ENCODE measurements at regions not wholly inside any gene's neighbourhood (a gene's known extent, or its start where the extent isn't known, plus 50 kb on each side); places are given as distances from the start of the nearest gene placed in this dataset.
"Not testable (repeated sequence)": the region's sequence is repeated elsewhere in the genome, so short reads cannot be mapped to it uniquely, and the experiment has no call there.

DNA sequence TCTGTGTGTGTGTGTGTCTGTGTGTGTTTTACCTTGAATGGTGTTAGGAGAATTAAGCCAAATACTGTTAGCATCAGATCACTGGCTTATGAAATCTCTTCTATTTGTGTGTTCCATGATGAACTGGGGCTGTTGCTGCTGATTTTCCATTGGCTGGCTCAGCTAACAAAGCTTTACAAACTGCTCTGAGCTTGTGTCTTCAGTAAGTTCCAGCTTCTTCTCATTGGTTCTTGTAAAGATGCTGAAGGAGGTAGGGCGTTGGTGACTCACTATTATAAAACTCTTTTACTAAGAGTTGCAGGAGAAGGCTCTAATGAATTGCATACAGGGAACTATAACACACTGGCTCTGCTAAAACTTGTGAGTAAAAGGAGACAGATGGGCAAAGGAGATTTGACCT is 136.4 kb upstream of the PRKCQ start:
- no peak for DNase-seq

DNA sequence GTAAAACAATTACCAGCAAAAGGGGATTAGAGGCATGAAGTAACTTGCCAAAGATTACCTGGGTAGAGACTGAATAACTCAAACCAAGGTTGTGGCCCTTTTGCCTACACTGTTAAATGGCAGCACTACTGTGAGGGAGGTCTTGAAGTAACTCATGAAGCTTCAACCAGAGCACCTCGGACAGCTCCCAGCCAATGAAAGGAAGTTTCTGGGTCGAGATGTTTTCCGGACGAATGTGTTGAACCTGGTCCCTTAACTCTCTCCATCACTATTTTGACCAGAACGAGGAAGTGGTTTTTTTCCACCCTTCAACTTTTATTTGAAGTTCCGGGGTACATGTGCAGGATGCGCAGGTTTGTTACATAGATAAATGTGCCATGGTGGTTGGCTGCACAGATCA is 133.6 kb upstream of the PRKCQ start:
- DNase-seq = no peak

DNA sequence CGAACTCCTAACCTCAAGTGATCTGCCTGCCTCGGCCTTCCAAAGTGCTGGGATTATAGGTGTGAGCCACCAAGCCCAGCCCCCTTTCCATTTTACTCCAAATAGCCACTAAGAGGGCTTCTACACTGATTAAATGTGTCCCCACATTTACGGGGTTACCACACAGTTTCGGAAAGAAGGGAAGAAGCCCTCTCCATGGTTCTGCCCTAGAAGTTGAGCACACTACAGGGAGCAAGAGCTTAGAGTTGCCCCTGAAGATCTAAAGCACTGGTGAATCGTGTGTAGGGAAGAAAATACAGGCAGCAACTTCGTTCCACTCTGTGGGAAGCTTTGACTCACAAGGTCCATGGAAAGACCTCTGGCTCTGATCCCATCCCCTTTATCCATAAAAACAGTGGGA is 133.0 kb upstream of the PRKCQ start:
- no peak for DNase-seq

DNA sequence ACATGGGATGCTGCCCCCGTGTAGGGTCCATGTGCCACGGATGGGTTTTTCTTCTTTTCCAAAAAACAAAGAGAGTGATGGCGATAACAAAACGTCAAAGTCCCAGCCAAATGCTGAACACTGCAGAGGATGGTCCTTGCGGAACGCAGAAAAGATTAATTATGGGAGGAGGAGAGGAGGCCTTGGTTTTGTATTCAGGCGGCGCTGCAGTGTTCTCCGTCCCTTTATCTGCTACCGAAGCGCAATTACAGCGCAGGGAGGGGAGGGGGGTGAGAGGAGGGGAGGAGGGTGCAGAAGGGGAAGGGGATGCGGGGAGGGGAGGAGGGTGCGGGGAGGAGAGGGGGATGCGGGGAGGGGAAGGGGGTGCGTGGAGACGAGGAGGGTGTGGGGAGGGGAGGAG is 131.8 kb upstream of the PRKCQ start:
- no peak for DNase-seq

DNA sequence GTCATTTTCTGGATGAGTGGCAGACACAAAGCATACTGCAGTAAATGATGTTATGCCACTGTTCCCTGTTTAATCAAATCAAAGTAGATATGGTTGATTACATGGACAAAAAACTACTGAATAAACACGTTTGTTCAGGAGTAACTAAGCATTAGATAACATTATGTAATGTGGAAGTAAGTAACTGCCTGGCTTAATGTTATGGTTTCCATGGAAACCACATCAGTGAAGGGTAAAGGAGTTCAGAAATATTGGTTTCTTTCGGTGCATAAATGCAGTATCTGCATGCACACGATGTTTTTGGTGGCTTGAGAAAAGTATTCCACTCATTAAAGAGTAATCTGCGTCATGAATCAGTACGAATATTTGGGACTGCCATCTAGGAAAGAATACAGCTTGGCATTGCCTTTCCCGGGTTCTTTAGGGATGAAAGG is 131.3 kb upstream of the PRKCQ start:
- DNase-seq = no peak

DNA sequence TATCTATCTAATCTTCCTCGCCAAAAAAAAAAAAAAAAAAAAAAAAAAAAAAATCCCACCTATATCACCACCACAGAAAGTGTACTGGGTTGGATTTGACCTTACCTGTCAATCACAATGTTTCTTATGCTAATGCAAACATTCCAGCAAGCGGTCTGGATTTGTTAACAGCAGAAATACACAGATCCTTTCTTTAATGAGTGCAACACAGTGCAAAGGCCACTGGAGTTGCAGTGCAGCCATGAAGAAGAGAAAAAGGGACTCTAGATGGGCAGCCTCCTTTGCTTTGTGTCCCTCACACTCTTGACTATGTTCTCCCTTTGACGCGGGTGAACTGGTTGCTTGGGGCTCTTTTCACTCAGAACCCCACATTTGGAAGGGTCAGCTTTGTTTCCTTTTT is 127.3 kb upstream of the PRKCQ start:
- DNase-seq = no peak

DNA sequence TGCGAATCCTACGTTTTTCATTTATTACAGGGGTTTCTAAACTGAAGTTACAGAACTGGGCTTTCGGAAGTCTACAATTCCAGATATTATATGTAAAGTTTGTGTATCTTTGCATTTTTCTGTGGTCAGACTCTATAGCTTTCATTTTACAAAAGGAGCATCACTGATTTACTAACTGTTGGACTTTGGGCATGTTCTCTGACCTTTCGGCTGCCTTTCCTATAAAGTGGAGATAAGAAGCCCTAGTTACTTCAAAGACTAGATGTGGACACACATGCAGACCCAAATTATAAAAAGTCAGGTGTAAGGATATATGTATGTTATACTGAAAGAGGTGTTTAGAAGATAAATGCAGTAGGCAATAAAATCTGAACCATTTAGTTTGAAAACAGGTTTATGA is 126.6 kb upstream of the PRKCQ start:
- DNase-seq = no peak

DNA sequence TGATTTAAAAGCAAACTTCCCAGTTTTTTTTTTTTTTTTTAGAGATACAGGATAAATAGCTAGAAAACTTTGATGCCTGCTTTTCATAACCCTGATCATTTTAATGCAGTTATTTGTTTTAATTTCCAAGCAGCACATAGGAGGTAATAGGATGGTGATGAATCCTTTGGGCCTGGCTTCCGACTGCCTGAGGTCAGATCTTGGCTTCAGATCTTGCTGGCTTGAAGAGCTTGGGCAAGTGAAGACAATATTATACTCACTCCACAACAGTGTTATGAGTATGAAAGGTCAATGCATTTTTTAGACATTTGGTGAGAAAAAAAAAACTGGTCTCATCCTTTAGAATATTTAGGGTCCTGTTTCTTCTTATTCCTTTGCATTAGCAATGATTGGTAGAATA is 124.8 kb upstream of the PRKCQ start:
- DNase-seq = no peak

DNA sequence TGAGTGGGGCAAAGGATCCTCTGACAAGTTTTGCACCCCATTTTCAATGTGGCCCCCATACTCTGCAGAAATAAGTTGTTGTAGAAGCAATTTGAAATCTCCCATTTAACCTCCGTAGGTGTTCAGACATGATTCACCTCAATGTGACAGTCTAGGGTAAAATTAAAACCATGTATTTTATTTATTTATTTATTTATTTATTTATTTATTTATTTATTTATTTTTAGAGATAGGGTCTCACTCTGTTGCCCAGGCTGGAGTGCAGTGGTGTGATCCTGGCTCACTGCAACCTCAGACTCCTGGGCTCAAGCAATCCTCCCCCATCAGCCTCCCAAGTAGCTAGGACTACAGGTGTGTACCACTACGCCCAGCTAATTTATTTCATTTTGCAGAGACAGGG is 122.8 kb upstream of the PRKCQ start:
- not testable (repeated sequence) for DNase-seq

DNA sequence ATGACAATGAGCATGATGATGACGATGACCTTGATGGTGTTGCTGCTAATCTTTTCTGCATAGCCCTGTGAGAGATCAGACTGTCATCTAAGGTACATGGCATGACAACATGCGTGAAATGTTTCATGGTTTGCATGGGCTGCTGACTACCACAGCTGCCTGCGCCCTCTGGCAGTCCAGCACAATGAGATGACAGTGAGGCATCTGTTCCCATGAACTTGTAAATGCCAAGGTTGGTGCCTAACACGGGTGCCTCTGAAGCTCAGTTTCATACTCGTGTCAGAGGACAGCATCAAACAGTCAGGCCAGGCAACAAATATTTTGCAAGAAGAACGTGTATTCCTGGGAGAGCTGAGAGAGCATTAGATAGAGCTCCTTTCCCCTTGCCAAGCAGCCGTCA is 122.0 kb upstream of the PRKCQ start:
- no peak for DNase-seq

DNA sequence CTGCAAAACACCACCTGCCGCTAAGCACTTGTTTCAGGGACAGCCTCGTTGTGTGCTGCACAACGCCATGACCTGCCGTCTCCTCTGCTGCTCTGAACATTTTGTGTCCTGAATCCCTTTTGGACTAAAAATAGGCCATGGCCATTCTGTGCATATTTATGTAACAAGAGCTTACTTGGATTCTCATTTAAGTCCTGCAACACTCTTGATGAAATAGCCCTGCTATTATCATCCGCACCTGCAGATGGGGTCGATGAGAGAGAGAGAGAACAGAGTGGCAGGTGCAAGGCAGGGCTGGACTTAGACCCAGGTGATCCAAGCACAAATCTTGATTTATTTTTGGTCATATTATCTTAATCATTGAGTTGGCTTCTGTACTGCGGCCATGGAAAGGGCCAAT is 121.2 kb upstream of the PRKCQ start:
- no peak for DNase-seq

DNA sequence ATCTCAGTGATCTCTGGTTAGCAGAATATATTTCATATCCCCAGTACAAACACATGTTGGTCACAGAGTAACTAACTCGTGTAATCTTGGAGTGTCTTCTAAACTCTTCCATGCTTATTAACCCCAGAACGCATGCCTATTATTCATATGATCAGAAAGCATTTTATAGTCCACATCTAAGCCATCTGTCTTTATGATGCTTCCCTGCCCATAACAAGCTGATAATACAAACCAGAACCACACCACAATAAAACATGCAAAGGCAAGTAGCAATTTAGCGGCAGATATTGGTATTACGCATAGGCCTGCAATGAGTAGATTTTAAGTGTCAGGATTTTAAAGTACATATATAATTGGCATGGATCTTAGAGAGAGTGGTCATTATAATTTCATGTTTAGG is 120.0 kb upstream of the PRKCQ start:
- no peak for DNase-seq

DNA sequence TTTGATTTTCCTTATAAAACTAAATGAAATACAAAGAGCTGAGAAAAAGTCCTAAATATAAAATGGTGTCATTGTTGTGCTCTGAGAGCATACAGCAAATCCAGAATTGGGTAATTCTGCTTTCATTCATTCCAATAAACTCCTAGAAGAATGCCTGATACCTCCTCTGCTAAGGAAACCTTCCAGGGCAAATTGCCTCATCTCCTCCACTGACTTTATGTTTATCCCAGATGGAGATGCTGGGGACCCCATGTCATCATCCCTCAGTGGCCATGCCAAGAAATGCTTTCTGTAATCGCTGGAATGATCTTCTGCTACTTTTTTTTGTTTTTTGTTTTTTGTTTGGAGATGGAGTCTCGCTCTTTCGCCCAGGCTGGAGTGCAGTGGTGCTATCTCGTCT is 119.3 kb upstream of the PRKCQ start:
- no peak for DNase-seq

DNA sequence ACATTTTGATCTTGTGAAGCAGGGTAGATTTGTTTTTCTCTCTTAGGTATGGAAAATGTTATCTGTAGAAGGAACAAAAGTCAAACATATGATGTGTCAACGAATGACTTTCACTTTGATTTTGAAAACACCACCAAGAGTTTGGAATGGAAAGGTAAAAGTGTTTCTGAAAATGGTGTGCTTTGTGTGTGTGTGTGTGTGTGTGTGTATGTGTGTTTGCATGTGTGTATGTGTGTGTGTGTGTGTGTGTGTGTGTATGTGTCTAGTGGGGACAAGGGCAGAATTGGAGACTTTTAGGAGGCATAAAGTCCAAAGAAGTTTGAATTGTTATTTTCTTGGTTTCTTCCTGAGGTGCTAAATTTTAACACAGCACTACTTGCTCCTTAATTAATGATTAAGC is 115.4 kb upstream of the PRKCQ start:
- no peak for DNase-seq

DNA sequence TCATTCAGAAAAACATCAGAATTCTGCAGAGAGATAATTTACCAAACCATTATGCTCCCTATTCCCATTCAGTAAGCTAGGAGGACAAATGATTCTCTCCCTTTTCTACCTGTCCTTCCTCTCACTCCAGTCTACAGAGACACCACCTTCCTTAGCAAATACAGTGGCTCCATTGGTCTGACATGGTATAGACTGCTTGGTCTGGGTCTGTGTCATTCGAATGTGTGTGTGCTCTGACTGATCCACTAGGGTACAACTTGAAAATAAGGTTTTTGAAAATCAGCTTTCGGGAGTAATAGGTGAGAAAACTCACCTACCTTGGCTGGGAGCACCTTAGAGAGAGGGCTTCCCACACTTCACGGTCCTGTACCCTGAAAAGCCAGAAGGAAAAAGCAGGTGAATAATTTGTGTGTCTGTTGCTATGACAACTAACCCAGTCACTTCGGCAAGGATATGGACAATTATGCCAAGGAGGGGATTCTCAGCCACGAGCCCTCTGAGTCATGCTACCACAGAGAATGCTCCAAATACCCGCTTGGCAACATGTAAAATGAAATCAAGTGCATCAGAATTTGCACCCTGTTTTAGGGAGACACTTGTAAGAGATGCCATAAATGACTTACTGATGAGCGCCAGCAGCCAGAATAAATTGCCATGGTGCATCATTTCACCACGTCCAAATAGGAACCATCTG is 114.5 kb upstream of the PRKCQ start:
- DNase-seq = no peak

DNA sequence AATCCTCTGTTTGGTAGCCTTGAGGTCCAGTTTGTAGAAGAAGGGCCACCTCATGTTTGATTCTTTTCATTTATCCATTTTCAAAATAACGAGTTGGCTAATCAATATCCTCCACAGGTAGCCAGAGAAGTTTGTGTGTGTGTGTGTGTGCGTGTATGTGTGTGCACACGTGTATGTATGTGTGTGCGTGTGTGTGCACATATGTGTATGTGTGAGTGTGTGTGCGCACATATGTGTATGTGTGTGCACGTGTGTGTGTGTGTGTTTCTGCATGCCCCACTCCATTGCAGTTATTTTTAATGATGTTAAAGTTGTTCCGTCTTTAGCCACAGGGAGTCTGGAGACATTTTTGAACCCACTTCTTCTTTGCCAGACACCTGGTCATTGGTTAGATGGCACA is 112.8 kb upstream of the PRKCQ start:
- DNase-seq = no peak

DNA sequence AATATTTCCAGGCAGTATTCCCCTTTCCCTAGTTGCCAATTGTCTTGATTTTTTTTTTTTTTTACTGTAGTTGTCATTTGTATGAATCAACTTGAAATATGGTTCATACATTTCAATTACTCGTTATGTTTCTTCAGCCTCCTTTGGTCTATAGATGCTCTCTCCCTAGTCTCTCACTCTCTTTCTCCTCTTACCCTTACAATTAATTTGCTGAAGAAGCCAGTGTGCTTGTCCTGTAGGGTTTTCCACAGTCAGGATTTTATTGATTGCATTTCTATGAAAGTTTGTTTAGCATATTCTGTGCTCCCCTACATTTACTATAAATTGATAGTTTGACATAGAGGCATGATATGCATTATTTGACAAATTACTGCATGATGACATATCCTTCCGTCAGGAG is 112.0 kb upstream of the PRKCQ start:
- no peak for DNase-seq

DNA sequence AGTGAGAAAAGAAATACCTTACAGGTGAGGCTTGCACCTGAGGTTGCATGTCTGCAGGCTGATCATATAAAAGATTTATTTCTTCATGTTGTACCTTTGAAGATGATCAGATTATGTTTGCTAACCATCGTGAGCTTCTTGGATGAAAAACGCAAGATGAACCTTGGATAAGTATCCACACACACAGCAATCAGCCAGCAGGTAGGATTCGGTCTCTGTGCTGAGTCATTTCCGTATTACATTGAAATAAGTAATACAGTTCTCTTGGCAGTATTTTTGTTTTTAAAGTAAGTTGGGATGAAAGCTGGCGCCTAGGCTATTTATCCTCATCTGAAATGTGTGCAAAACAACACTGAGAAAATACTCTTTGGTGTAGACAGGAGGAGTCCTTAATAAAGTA is 109.0 kb upstream of the PRKCQ start:
- DNase-seq = no peak

DNA sequence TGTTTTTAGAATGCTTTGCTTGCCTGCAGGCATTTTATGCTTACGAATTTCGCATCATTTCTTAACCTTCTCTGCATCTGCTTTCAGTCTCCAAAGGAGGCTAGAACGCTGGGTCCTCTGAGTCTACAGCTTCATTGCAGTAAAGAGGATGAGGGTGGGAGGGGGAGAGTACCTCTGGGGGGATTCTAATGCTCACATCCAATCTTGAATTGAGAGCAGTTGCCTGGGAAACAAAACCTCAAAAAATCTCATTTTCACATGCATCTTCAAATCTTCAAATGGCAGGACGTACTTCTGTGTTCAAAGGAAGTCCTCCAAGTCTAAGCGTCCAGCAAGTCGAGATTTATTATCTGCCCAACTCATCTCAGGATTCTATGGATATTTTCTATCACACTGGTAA is 100.7 kb upstream of the PRKCQ start:
- no peak for DNase-seq

DNA sequence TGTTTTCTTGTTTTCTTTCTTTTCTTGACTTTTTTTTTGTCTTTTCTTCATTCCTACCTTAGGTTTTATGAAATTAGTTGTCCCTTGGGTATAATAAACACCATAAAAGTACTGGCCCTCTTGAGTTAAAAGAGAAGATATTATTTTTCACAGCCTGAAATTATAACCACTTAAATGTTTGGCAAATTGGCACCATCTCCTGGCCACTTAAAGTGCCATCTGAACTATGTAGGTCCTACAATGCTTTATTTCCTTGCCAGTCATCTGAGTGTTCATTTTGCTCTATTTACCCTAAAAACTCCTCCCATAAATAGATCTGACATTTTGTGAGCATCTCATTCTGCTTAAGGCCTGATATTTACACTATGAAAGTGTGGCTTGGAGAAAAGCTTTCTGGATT is 98.9 kb upstream of the PRKCQ start:
- no peak for DNase-seq

DNA sequence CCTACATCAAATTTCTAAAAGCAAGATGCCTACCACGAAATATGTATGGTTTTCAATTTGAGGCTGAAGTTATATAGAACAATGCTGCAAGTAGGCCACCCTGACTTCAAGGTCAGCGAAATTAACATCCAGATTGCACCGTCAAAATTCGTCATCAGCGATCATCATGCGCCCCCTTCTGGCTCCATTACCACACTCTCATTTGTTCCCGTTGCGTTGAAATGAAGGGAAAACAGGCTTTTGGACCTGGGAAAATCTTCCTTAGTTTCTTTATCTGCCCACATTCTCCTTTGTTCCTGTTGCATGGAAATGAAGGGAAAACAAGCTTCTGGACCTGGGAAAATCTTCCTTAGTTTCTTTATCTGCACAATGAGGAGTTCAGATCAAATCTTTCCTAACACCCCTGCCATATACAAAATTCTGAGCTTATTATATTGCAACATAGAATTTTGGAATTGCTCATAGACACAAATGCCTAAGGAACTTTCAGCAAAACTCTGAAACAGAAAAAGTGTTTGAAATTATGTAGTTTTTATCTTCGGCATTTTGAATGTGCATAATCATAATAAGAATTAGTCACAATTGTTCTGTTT is 98.2 kb upstream of the PRKCQ start:
- no peak for DNase-seq

DNA sequence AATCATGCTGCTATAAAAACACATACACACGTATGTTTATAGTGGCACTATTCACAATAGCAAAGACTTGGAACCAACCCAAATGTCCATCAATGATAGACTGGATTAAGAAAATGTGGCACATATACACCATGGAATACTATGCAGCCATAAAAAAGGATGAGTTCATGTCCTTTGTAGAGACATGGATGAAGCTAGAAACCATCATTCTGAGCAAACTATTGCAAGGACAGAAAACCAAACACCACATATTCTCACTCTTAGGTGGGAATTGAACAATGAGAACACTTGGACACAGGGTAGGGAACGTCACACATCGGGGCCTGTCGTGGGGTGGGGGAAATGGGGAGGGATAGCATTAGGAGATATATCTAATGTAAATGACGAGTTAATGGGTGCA is 97.1 kb upstream of the PRKCQ start:
- DNase-seq = not testable (repeated sequence)

DNA sequence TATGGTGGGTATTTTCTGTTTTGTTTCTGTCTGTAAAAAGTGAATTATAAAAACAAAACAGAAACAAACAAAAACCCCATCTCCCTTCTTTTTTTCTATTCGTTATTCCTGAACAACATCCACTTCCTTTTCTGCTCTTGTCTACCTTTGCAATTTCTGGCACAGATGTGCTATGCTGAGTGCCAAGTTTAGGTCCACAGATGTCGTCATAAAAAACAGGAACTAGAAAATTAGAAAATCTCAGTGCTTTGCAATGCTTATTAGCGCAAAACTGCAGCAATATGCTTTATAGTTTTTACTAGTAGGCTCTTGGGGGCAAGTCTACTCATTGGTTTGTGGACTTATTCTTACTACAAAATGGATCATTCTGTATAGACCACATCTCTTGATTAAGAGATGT is 94.2 kb upstream of the PRKCQ start:
- DNase-seq = no peak

DNA sequence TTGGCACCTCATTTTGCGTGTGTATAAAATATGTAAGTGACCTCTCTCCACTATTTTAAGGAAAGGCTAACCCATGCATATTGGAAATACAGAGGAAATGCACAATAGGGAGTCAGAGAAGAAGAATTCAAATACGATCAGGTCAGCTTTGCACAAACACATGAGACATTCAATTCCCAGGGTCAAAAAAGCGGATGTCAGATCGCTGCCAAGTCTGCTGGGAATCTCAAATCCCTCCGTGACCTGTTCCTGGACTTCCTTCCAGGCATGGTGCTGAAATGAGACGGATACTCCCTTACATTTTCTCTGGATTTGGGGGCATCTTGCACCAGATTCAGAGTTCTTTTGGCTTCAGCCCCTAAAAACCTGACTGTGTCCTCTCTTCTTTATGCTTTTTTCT is 91.9 kb upstream of the PRKCQ start:
- DNase-seq = no peak

DNA sequence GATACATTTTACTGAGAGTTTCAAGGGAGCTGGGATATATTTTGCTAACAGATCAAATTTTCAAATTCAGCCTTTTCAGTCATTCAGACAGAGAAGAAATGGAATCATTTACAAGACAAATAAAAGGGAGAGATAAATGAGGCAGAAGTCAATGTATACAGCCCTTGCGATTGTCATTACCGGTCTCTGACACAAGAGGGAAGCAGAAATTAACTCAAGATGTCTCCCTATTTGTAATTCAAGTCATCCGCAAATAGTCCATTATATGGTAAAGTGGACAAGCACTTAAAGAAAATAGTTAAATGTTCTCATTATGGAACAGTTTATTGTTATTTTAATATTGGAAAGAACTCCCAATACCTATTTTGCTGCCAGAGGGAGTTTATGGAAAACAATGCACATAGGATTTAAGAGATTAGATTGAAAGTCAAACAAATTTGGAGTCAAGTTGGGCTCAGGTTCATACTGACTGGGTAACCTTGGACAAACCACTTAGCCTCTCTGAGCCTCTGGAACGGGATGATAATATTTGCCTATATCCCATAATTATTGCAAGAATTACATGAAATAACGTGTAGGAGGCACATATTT is 89.3 kb upstream of the PRKCQ start:
- no peak for DNase-seq

All from NCI-H1436 treated with DMSO at 0.1 percent for 48 hours (cell line).